Stomach (tissue), 8 donors: ENCODE measurements at regions not wholly inside any gene's neighbourhood (a gene's known extent, or its start where the extent isn't known, plus 50 kb on each side); places are given as distances from the start of the nearest gene placed in this dataset.

Experiments used
- DNase-seq, 2 donors: peaks; one replicate each; pipeline versions ENCODE4 v3.0.0 to v3.0.0-alpha.2; 2013 to 2019
- H3K27ac ChIP-seq, 5 donors: fragments of 200-600 bp in 4 of 5; sonication (generic) in 4 of 5; one replicate each; pipeline ENCODE4 v1.5.1; 2013 to 2019; ENCODE audit warnings: mild to moderate bottlenecking in 1 of 5, moderate library complexity in 1 of 5
- H3K27me3 ChIP-seq, 3 donors: fragments of 200-600 bp; sonication (generic); one replicate each; pipeline ENCODE4 v1.5.1; 2017 to 2019; ENCODE audit warnings: mixed run types in 1 of 3
- H3K36me3 ChIP-seq, 4 donors: fragments of 200-600 bp; sonication (generic); 1 replicate in 3 of 4; 2 replicates in 1 of 4; pipeline ENCODE4 v1.5.1; 2016 to 2019
- H3K4me1 ChIP-seq, 4 donors: fragments of 200-600 bp; sonication (generic); one replicate each; pipeline ENCODE4 v1.5.1; 2016 to 2019
- H3K4me3 ChIP-seq, 4 donors: fragments of 200-600 bp; sonication (generic) in 3 of 4; one replicate each; pipeline ENCODE4 v1.5.1; 2016 to 2019; ENCODE audit warnings: mild to moderate bottlenecking in 1 of 4
- H3K9me3 ChIP-seq, 4 donors: fragments of 200-600 bp; sonication (generic); one replicate each; pipeline ENCODE4 v1.5.1; 2016 to 2019
- EP300 ChIP-seq: sonication (generic); formaldehyde crosslinking; IDR thresholded peaks from one replicate; pipeline ENCODE4 v1.6.1; 2017; ENCODE audit warnings: antibody characterized with exemption
- POLR2A ChIP-seq, 4 donors: fragments of 450-650 bp; IDR thresholded peaks; one replicate each; pipeline ENCODE4 v1.6.1; 2016; ENCODE audit warnings: antibody characterized with exemption in 4 of 4, control low read depth in 2 of 4, mild to moderate bottlenecking in 1 of 4, moderate library complexity in 1 of 4
- POLR2AphosphoS5 ChIP-seq, 3 donors: sonication (generic); formaldehyde crosslinking; IDR thresholded peaks; one replicate each; pipeline ENCODE4 v1.6.1; 2016; ENCODE audit warnings: antibody characterized with exemption in 3 of 3
- WGBS, 5 donors: extraction: QIAGEN DNeasy Blood & Tissue Kit in 3 of 5; methylation state at CpG; one replicate each; pipeline versions ENCODE4 v1.1.5 to v1.1.7; 2013 to 2018; 5-methylcytosine and 5-hydroxymethylcytosine counted together
- intact Hi-C: fragments of 100-400 bp; cut with DNase I; formaldehyde crosslinking; loops from one replicate; pipeline ENCODE4 v1.15.1; 2023; ENCODE audit warnings: low total_unique reads
- TF ChIP-seq, protein P1 (sequence below), 7 experiments: fragments of 450-650 bp in 4 of 7; fragments of 200-600 bp in 3 of 7; sonication (generic) in 3 of 7; IDR thresholded peaks; one replicate each; pipeline ENCODE4 v1.5.1; 2016 to 2019; ENCODE audit warnings: antibody characterized with exemption in 7 of 7, control low read depth in 2 of 7, mild to moderate bottlenecking in 1 of 7
- donor health status: healthy with polysubstance abuse.
- donor health status: Bipolar disorder and iron deficiency.
- donor health status: healthy.

GRCh38 chr10:78405231-78405630 lies 371.6 kb downstream of the RPS24 start:
- intact Hi-C loops: no loop called here
- H3K4me1 ChIP-seq: peaks cover 23 to 49% (median 32%) of the 10 kb centered on the region in 4 donors
- 84 to 94% (median 89%) methylated on average over 5 of the region's 5 CpGs for WGBS, 5 donors

DNA sequence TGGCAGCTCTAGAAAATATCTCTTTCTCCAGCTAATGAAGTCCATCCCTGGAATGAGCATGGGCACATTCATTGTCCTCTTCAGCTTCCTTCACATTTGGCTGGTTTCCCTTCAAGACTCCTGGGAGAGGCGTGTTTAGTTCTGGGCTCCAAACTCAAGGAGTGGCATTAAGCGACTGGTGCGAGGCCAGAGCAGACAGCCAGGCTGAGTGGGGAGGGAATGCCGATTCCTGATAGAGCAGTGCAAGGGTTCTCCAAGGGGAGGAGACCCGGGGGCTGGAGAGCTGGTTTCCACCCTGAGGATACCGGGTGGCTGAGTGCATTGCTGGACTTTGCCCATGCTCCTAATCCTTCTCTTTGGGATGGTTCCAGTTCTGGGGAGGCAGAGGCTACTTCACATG lies 372.1 kb downstream of the RPS24 start:
- 36 to 54% (median 43%) methylated on average over 6 of the region's 6 CpGs for WGBS, 5 donors
- peaks cover 23 to 49% (median 32%) of the 10 kb centered on the region in 4 donors for H3K4me1 ChIP-seq
- TF ChIP-seq, protein P1, sequence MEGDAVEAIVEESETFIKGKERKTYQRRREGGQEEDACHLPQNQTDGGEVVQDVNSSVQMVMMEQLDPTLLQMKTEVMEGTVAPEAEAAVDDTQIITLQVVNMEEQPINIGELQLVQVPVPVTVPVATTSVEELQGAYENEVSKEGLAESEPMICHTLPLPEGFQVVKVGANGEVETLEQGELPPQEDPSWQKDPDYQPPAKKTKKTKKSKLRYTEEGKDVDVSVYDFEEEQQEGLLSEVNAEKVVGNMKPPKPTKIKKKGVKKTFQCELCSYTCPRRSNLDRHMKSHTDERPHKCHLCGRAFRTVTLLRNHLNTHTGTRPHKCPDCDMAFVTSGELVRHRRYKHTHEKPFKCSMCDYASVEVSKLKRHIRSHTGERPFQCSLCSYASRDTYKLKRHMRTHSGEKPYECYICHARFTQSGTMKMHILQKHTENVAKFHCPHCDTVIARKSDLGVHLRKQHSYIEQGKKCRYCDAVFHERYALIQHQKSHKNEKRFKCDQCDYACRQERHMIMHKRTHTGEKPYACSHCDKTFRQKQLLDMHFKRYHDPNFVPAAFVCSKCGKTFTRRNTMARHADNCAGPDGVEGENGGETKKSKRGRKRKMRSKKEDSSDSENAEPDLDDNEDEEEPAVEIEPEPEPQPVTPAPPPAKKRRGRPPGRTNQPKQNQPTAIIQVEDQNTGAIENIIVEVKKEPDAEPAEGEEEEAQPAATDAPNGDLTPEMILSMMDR (IDR thresholded peaks at IDR 0.05): no peak
- TF ChIP-seq EP300 (no peak), POLR2AphosphoS5 (IDR thresholded peaks at IDR 0.05) (no peak), POLR2A (IDR thresholded peaks at IDR 0.05) (no peak)

More at GRCh38 chr10:78405231-78405630, 371.6 kb downstream of the RPS24 start:
- H3K36me3 ChIP-seq: no peaks in the 10 kb centered on the region
- no peaks in the 10 kb centered on the region for H3K9me3 ChIP-seq
- H3K27ac ChIP-seq: no peak overlapping the region
- TF ChIP-seq, protein P1 (IDR thresholded peaks at IDR 0.05): no peak
- TF ChIP-seq POLR2A (IDR thresholded peaks at IDR 0.05): no peak
- no peak for TF ChIP-seq EP300
- no peak for TF ChIP-seq POLR2AphosphoS5 (IDR thresholded peaks at IDR 0.05)
- DNase-seq: peak in 1 of 2 donors; percentile 10
- H3K27me3 ChIP-seq: peaks cover 0 to 23% (median 5%) of the 10 kb centered on the region in 3 donors
- no peak overlapping the region for H3K4me3 ChIP-seq

GRCh38 chr10:78406648-78407008 lies 373.0 kb downstream of the RPS24 start:
- 17 to 25% (median 21%) methylated on average over 10 of the region's 10 CpGs for WGBS, 5 donors
- no peaks in the 10 kb centered on the region for H3K9me3 ChIP-seq
- peak overlapping the region; percentile 24 to 39 (median 35) for H3K4me3 ChIP-seq
- intact Hi-C loops: no loop called here
- H3K4me1 ChIP-seq: peaks cover 23 to 46% (median 32%) of the 10 kb centered on the region in 4 donors
- H3K27me3 ChIP-seq: peaks cover 0 to 23% (median 5%) of the 10 kb centered on the region in 3 donors
- peak in 1 of 2 donors; percentile 16 for DNase-seq
- no peaks in the 10 kb centered on the region for H3K36me3 ChIP-seq
- H3K27ac ChIP-seq: peak overlapping the region in 2 of 5 donors; percentile 71 to 76
- TF ChIP-seq POLR2AphosphoS5 (IDR thresholded peaks at IDR 0.05) (no peak), EP300 (no peak), POLR2A (IDR thresholded peaks at IDR 0.05) (no peak)
- TF ChIP-seq, protein P1 (IDR thresholded peaks at IDR 0.05): no peak

More for the DNA sequence above, 372.1 kb downstream of the RPS24 start:
- Histone ChIP-seq H3K36me3 (no peaks in the 10 kb centered on the region), H3K4me3 (no peak overlapping the region), H3K9me3 (no peaks in the 10 kb centered on the region), H3K27me3 (peaks cover 0 to 23% (median 5%) of the 10 kb centered on the region in 3 donors), H3K27ac (no peak overlapping the region)
- DNase-seq: peak in 1 of 2 donors; percentile 21
- intact Hi-C loops: no loop called here

DNA sequence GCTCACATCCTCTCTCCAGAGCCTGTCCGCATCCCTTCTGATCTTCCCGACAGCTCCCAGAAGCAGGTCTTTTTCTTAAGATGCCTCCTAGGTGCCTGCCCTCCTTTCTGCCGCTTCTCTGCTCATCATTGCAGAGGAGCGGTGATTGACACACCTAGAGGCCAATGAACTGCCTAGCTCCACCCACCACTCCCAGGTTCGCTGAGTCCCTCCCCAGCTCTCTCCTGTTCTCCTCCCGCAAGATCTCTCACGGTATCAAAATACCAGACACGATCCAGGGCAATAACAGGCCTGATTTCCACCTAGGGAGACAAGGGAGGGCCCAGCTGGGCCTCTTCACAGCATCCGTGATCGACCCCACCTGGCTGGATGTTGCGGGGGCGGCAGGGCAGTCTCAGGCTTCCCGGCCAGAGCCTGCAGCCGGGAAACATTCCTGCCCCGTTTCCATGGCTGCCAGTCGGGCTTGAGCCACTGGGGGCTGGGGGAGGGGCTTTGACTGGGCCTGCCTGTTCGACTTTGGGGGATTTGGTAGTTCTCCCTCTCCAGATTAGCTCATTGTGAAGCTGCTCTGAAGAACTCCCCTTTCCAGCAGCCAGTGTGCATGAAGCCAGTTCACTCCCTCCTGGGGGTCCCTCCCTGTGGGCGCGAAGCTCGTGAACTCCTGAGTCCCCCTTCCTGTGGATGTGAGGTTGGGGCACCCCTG lies 373.5 kb downstream of the RPS24 start:
- peak overlapping the region; percentile 24 to 39 (median 35) for H3K4me3 ChIP-seq
- H3K36me3 ChIP-seq: no peaks in the 10 kb centered on the region
- H3K9me3 ChIP-seq: no peaks in the 10 kb centered on the region
- H3K27ac ChIP-seq: peak overlapping the region in 4 of 5 donors; percentile 14 to 76 (median 68)
- DNase-seq: peak; percentile 87 to 96
- peaks cover 0 to 23% (median 5%) of the 10 kb centered on the region in 3 donors for H3K27me3 ChIP-seq
- 15 to 26% (median 15%) methylated on average over 12 to 20 of the region's 20 CpGs for WGBS, 5 donors
- TF ChIP-seq POLR2A (IDR thresholded peaks at IDR 0.05): no peak
- no peak for TF ChIP-seq POLR2AphosphoS5 (IDR thresholded peaks at IDR 0.05)
- TF ChIP-seq, protein P1 (IDR thresholded peaks at IDR 0.05): no peak
- TF ChIP-seq EP300: no peak
- intact Hi-C loops: no loop called here
- peaks cover 23 to 41% (median 32%) of the 10 kb centered on the region in 4 donors for H3K4me1 ChIP-seq
